GM13977 (cell line): ENCODE measurements at regions not wholly inside any gene's neighbourhood (a gene's known extent, or its start where the extent isn't known, plus 50 kb on each side); places are given as distances from the start of the nearest gene placed in this dataset.
"Not testable (repeated sequence)": the region's sequence is repeated elsewhere in the genome, so short reads cannot be mapped to it uniquely, and the experiment has no call there.

Experiments
- DNase-seq: peaks from one replicate; pipeline ENCODE4 v3.0.0; 2012; ENCODE audit warnings: low spot score
- in situ Hi-C: fragments of 300-500 bp; cut with MboI; formaldehyde crosslinking; loops from one replicate; pipeline ENCODE4 v1.12.0; 2022; ENCODE audit warnings: low sequenced_read_pairs, low pct_unique_long_range_greater_than_20kb, mixed read lengths, inconsistent platforms; ENCODE audit not compliant: unreplicated experiment
- TF ChIP-seq, protein P1 (sequence below): IDR thresholded peaks from 2 replicates; pipeline ENCODE4 v1.5.1; 2012; ENCODE audit warnings: mild to moderate bottlenecking, control low read depth; ENCODE audit not compliant: insufficient read depth; ENCODE audit errors: extremely low read depth, missing control alignments

DNA sequence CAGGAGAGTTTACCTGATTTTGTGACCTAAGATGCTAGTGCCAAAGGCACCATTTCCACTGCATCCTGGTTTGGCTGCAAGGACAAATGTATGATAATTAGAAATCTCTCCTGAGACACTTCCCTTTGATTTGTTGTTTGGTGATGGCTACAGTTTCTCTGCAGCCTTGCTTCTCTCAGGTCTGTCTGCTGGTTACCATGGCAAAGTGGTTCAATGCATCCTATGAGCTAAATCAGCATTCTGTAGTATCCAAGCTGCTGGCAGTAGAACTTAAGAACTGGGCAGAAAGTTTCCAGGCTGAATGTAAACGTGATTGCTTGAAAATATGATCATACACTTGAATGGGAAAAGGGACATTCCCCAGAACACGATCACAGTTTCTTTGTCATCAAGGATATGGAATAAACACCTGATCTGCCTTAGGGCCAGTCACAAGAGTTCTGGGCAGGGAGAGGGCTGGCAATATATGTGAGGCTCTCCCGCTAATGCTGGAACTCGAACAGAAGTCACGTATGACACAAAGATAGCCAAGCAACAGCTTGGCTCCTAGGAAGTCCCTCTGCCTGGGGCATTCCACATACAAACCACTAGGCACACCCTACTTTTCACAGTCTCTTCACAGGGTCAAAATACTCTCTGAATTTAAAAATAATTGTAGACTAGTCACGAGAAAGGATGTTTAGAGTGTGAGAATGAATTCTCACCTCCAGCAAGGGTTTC, 138.1 kb upstream of the GRAMD2B start:
- in situ Hi-C loops, result no loop called here
- DNase-seq, result no peak
- TF ChIP-seq, protein P1, sequence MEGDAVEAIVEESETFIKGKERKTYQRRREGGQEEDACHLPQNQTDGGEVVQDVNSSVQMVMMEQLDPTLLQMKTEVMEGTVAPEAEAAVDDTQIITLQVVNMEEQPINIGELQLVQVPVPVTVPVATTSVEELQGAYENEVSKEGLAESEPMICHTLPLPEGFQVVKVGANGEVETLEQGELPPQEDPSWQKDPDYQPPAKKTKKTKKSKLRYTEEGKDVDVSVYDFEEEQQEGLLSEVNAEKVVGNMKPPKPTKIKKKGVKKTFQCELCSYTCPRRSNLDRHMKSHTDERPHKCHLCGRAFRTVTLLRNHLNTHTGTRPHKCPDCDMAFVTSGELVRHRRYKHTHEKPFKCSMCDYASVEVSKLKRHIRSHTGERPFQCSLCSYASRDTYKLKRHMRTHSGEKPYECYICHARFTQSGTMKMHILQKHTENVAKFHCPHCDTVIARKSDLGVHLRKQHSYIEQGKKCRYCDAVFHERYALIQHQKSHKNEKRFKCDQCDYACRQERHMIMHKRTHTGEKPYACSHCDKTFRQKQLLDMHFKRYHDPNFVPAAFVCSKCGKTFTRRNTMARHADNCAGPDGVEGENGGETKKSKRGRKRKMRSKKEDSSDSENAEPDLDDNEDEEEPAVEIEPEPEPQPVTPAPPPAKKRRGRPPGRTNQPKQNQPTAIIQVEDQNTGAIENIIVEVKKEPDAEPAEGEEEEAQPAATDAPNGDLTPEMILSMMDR, result no peak

DNA sequence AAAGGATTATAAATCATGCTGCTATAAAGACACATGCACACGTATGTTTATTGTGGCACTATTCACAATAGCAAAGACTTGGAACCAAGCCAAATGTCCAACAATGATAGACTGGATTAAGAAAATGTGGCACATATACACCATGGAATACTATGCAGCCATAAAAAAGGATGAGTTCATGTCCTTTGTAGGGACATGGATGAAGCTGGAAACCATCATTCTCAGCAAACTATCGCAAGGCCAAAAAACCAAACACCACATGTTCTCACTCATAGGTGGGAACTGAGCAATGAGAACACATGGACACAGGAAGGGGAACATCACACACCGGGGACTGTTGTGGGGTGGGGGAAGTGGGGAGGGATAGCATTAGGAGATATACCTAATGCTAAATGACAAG, 127.1 kb upstream of the GRAMD2B start:
- in situ Hi-C loops, DNase-seq: not testable (repeated sequence)

GRCh38 chr5:126300293-126300692, 122.9 kb upstream of the GRAMD2B start:
- no peak for DNase-seq
- TF ChIP-seq, protein P1, result no peak
- in situ Hi-C loops, result no loop called here

DNA sequence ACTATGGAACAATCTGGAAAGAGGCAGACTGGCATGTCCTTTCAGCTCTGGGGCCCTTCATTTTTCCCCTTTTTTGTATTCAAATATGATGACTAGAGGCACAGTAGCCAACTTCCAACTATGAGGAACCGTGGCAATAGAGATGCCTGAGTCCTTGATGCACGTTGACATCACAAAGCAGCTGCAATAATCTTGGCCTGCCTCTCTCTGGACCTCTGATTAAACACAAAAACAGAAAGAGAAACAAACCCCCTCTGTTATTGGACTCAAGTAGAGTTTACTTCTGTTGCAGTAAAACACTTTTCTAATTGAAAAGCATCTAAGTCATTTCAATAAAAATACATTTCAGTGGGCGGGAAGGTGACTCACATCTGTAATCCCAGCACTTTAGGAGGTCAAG, 122.2 kb upstream of the GRAMD2B start:
- DNase-seq, result no peak
- TF ChIP-seq, protein P1, result no peak
- in situ Hi-C loops, result no loop called here

DNA sequence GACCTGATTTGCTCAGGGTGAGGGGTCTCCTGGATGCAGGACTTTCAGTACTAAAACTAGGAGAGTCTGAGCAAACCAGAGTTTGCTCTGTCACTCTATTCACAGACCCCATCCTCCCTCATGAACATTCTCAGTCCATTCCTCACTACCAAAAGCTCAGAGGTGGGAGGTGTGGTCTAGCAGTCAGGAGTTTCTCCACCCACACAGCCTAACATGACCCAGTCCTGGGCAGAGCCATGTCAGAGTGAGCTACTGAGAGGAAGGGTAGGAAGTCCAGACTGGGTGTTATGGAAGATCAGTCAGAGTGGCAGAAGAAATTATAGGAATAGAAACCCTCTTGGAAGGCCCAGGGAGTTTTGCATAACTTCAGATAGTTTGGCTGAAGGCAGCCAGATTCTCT, 113.3 kb upstream of the GRAMD2B start:
- TF ChIP-seq, protein P1, result no peak
- in situ Hi-C loops, result no loop called here
- DNase-seq, result no peak

- TF ChIP-seq, protein P1, result no peak
- in situ Hi-C loops, result no loop called here
- no peak for DNase-seq
Measured at GRCh38 chr5:126311766-126312165, 111.4 kb upstream of the GRAMD2B start.

GRCh38 chr5:126315341-126315740, 107.9 kb upstream of the GRAMD2B start:
- no peak for DNase-seq
- TF ChIP-seq, protein P1, result no peak
- in situ Hi-C loops, result no loop called here
